GM19468 (cell line): ENCODE measurements at regions not wholly inside any gene's neighbourhood (a gene's known extent, or its start where the extent isn't known, plus 50 kb on each side); places are given as distances from the start of the nearest gene placed in this dataset.
"Not testable (repeated sequence)": the region's sequence is repeated elsewhere in the genome, so short reads cannot be mapped to it uniquely, and the experiment has no call there.

Experiments
- ATAC-seq: cut with Tn5 transposase; IDR thresholded peaks from one replicate; pipeline ENCODE4 v1.9.1; 2021; ENCODE audit warnings: mild to moderate bottlenecking, moderate library complexity, moderate number of reproducible peaks; ENCODE audit not compliant: unreplicated experiment; ENCODE audit errors: extremely low read depth

DNA sequence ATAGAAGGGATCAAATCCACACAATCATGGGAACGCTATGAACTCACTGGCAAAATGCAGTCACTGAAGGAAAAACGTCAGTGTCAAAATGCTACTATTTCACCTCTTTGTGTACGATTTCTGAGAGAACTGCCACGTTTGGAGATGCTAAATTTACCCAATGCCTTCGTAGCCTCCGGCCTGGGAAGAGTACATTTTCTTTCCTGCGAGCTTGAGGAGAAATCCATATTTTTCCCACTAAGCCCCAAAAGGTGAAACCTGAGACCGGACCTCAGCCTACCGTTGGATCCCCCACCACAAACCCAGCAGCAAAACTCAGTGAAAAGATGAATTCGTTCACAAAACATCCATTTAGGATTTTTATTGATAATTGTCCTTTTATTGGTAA lies 131.7 kb downstream of the GPX5 start:
- ATAC-seq, result no peak

DNA sequence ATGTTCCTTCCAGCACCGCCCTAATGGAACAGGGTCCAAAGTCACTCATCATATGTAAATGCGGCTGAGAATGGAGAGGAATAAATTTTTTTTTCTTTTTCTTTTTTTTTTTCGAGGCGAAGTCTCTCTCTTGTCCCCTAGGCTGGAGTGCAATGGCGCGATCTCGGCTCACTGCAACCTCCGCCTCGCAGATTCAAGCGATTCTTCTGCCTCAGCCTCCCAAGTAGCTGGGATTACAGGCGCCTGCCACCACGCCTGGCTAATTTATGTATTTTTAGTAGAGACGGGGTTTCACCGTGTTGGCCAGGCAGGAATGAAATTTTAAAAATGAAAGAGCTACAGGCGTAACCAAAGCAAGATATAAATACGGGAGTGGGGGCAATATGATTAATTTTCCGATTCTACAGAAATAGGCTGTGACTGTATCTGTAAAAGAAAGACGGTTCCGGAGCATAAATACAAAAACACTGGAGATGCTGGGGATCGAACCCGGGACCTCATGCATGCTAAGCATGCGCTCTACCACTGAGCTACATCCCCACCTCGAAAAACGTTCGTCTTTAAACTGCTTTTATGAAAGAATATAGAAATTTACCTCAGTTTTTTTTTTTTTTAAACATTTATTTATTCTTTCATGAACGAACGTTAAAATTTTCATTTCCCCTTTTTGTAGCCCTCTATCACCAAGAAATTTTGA lies 132.2 kb downstream of the GPX5 start:
- no peak for ATAC-seq

DNA sequence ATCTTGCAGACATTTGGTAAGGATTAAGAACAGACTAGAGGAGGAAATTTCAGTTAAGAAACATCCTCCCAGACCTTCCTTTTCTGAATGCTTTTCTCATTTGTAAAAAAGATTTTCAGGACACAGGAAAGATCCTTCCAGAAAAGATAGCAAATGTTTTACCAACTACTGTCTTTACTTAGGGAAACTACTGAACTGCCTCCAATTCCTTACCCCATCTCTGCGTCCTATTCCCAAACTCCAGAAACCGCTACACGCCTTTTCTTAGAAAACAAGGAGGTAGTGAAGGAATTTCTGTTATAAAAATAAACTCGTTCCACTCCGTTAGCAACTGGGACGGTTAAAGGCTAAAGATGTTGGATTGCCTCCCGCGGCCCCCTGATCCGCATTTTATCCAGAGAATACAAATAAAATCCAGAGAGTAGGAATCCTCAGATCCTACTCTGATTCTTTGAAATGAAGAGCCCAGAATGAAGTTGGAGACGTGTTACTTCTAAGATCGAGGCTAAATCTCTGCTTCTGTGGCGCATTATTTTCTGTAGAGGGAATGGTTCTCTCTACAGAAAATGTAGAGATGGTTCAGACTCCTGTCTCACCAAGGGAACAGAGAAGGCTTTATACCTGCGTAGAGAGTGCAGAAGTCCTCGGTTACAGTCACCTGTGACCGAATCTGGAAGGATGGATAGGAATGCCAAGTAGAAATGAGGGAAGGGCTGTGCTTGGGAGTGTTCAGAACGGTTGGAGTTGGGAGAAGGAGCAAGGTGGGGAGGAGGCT lies 133.0 kb downstream of the GPX5 start:
- no peak for ATAC-seq

DNA sequence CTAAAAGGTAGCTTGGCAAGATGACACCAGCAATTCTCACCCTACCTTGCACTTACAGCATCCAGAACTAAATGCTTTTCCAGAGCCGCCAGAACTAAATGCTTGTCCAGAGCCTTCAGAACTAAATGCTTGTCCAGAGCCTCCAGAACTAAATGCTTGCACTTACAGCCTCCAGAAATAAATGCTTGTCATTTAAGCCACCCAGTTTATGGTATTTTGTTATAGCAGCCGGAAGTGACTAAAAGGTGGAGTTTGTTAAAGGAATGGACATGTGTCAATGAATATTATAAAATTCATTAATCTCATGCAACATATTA lies 133.5 kb downstream of the GPX5 start:
- no peak for ATAC-seq

DNA sequence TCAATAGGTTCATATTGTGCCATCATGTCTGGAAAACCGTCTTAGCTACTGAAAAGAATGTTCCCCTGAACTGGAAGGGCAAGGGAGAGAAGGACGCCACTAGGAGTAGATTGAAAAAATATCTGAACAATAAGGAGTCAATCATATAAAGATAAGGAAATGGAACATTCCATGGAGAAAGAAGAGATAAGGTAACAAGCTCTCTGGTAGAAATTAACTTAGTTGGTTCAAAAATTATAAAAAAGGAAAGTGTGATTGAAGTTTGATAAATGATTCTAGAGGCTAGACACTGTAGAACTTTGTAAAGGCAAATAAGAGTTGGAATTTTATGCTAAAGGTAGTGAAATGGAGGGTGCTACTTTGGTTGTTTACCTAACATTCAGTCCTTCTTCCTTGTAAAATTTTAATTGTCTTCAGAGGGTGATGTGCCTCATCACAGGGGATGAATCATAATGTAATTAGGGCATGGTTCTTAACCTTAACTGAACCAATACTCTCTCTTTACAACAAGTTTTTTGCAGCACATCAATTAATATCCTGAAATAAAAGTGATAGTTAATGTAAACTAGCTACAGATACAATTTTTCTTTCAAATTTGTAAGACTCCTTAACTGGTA lies 135.5 kb downstream of the GPX5 start:
- ATAC-seq, result no peak

DNA sequence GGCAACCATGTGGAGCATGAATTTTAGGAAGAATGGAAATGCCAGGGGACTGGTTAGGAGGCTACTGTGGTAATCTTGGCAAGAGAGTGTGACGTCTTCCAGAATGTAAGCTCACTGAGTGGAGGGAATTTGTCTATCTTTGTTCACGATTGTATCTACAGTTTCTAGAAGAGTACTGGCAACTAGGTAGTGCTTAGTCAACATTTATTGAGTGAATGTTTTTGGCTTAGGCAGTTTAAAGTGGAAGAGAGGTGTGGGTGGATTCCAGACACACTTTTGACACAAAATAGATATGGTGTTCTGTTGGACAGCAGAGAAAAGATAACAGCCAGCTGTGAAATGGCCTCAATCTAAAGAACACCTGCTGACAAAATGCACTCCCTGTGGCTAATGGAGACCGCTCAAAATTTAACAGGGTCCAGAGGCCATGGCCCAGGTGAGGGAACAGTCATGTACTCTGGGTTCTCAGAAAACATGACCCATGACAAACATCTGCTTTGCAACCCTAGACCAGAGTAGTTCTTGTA lies 139.3 kb downstream of the GPX5 start:
- no peak for ATAC-seq

DNA sequence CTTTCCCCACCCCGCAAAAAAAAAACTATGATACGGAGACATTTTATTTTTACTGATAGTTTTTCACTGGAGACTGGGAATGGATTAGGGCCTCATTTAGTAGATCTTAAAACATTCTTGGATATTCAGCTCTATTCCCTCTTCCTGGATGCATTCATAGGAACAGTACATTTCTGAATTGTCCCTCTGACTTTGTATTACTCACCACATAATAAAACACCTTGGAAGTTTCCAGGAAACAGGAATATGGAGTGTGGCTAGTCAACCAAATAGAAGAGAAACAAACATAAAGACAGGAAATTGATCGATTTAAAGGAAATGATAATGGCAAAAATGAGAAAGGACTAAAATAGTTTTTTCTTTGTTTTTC lies 147.7 kb downstream of the GPX5 start:
- ATAC-seq, result no peak

DNA sequence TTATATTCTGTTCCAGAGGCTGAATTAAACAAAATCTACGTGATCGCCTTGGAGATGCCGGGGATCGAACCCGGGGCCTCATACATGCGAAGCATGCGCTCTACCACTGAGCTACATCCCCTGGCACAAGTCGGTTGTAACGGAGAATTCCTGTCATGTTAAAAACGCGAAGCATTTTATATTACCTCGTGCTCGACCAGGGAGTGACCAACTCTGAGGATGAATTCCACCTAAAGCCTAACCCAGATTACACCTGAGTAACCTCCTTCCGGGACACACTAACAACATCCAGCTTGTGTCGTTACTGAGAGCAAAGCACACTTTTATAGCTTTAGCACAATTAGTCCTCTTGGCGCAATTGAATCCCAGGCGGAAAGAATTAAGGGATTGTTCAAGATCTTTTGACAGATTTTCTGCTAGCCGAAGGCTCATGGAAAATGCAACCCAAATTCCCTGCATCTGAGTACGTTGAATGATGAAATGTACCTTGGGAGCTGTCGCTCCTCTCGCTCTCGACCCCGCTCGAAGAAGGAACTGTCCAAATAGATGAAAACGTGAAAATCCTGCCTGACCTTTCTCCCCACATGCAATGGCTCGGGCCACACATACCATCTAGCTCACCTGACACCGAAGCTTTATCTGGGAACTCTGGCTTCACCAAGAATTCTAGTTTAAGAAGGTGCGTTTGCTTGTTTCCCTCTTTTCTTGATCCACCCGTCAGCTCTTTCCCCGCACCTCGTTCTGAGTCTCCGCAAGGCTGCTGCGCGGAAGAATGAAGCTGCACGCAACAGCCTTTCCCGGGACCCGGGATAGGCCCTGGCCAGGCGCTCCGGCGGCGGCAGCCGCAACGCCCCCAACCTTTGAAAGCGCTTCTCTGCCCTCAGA lies 148.3 kb downstream of the GPX5 start:
- ATAC-seq, result no peak

DNA sequence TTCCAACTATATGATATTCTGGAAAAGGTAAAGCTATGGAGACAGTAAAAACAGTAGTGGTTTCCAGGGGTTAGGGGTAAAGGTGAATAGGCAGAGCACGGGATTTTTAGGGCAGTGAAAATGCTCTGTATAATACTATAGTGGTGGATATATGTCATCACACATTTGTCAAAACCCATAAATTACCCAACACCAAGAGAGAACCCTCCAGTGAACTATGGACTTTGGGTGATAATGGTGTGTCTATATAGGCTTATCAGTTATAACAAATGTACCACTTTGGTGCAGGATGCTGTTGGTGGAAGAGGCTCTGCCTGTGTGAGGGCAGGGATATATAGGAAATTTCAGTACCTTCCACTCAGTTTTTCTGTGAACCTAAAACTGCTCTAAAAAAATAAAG lies 149.9 kb downstream of the GPX5 start:
- no peak for ATAC-seq

DNA sequence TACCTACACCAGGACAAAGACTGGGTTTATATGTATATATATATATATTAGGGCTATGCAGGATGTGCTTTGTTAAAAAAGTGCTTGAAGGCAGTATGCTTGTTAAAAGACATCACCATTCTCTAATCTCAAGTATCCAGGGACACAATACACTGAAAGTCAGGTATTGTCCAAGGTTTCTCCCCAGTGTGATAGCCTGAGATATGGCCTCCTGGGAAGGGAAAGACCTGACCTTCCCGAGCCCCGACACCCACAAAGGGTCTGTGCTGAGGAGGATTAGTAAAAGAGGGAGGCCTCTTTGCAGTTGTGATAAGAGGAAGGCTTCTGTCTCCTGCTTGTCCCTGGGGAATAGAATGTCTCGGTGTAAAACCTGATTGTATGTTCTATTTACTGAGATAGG lies 156.9 kb downstream of the GPX5 start:
- ATAC-seq, result no peak

DNA sequence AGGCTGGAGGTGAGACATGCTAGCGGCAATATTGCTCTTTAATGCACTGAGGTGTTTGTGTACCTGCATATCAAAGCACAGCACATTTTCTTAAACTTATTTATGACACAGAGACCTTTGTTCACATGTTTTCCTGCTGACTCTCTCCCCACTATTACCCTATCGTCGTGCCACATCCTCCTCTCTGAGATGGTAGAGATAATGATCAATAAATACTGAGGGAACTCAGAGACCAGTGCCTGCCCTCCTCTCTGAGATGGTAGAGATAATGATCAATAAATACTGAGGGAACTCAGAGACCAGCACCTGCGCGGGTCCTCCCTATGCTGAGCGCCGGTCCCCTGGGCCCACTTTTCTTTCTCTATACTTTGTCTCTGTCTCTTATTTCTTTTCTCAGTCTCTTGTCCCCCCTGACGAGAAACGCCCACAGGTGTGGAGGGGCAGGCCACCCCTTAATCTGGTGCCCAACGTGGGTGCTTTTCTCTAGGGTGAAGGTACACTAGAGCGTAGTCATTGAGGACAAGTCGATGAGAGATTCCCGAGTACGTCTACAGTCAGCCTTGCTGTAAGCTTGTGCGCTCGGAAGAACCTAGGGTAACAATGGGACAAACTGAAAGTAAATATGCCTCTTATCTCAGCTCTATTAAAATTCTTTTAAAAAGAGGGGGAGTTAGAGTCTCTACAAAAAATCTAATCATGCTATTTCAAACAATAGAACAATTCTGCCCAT lies 157.4 kb downstream of the GPX5 start:
- not testable (repeated sequence) for ATAC-seq

DNA sequence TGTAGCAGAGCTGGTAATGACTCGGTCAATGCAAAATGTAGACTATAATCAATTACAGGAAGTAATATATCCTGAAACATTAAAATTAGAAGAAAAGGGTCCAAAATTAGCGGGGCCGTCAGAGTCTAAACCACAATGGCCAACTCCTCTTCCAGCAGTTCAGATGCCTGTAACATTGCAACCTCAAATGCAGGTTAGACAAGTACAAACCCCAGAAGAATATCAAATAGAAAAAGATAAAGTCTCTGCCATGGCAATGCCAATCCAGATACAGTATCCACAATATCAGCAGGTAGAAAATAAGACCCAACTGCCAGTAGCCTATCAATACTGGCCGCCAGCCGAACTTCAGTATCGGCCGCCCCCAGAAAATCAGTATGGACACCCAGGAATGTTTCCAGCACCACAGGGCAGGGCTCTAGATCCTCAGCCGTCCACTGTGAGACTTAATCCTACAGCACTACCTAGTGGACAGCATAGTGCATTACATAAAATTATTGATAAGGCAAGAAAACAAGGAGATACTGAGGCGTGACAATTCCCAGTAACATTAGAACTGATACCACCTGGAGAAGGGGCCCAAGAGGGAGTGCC lies 158.4 kb downstream of the GPX5 start:
- no peak for ATAC-seq

DNA sequence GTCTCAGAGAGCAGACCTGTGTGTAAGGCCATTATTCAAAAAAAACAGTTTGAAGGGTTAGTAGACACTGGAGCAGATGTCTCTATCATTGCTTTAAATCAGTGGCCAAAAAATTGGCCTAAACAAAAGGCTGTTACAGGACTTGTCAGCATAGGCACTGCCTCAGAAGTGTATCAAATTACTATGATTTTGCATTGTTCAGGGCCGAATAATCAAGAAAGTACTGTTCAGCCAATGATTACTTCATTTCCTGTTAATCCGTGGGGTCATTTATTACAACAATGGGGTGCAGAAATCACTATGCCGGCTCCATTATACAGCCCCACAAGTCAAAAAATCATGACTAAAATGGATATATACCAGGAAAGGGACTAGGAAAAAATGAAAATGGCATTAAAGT lies 160.3 kb downstream of the GPX5 start:
- ATAC-seq, result not testable (repeated sequence)

DNA sequence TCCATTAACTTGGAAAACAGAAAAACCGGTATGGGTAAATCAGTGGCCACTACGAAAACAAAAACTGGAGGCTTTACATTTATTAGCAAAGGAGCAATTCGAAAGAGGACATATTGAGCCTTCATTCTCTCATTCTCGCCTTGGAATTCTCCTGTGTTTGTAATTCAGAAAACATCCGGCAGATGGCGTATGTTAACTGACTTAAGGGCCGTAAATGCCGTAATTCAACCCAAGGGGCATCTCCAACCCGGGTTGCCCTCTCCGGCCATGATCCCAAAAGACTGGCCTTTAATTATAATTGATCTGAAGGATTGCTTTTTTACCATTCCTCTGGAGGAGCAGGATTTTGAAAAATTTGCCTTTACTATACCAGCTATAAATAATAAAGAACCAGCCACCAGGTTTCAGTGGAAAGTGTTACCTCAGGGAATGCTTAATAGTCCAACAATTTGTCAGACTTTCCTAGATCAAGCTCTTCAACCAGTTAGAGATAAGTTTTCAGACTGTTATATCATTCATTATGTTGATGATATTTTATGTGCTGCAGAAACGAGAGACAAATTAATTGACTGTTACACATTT lies 160.9 kb downstream of the GPX5 start:
- not testable (repeated sequence) for ATAC-seq

DNA sequence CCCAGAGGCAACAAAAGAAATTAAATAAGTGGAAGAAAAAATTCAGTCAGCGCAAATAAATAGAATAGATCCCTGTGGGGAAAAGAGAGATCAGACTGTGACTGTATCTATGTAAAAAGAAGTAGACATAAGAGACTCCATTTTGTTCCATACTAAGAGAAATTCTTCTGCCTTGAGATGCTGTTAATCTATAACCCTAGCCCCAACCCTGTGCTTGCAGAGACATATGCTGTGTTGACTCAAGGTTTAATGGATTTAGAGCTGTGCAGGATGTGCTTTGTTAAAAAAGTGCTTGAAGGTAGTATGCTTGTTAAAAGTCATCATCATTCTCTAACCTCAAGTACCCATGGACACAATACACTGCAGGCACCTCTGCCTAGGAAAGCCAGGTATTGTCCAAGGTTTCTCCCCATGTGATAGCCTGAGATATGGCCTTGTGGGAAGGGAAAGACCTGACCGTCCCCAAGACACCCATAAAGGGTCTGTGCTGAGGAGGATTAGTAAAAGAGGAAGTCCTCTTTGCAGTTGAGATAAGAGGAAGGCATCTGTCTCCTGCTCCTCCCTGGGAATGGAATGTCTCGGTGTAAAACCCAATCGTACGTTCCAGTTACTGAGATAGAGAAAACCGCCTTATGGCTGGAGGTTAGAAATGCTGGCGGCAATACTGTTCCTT lies 161.8 kb downstream of the GPX5 start:
- ATAC-seq, result not testable (repeated sequence)

DNA sequence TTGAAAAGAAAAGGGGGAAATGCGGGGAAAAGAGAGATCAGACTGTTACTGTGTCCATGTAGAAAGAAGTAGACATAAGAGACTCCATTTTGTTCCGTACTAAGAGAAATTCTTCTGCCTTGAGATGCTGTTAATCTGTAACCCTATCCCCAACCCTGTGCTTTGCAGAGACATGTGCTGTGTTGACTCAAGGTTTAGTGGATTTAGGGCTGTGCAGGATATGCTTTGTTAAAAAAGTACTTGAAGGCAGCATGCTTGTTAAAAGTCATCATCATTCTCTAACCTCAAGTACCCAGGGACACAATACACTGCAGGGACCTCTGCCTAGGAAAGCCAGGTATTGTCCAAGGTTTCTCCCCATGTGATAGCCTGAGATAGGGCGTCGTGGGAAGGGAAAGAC lies 166.3 kb downstream of the GPX5 start:
- ATAC-seq, result not testable (repeated sequence)

DNA sequence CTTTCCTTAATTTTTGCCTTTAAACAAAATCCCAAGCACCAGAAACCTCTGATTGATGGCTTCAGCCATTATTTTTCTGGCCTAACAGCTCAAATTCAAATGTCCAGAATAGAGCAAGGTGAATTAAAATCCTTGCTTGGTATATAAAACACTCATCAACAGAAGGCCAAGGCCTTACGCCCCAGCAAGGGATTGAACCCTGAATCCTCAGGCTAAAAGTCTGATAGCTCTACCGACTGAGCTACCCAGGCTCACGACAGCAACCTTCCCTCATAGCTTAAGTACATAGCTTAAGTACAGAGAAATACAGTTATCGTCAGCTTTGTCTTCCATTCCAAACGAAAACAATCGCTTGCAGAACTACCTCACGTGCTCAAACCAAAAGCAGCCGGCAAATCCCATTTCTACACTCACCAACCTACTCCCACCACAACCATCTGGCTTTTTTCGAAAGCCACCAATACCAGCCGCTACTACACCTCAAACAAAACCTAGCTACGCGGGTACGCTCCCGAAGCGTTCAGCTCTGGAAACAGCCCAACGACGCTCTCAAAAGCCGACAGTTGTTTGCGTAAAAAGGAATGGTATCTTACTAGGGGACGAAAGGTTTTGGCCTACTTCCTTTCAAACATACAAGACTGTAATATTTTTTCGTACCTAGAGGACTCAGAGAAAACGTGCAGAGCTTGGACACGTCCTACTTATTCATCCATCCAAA lies 167.5 kb downstream of the GPX5 start:
- ATAC-seq, result no peak
